T-helper 17 cell (primary cell): ENCODE measurements at regions not wholly inside any gene's neighbourhood (a gene's known extent, or its start where the extent isn't known, plus 50 kb on each side); places are given as distances from the start of the nearest gene placed in this dataset.

Experiments
- ATAC-seq: fragments of 150-1000 bp; cut with Tn5 transposase; 2 replicates; pipeline ENCODE4 v1.10.0; 2021; ENCODE audit warnings: mild to moderate bottlenecking, moderate library complexity
- DNase-seq, 3 donors: peaks; one replicate each; pipeline versions ENCODE4 v3.0.0 to v3.0.0-alpha.2; 2020 to 2021
- H3K9me3 ChIP-seq: one replicate; pipeline ENCODE4 v1.7.0; 2013; ENCODE audit warnings: low read length, mild to moderate bottlenecking; ENCODE audit not compliant: control insufficient read depth, poor library complexity, severe bottlenecking
- H3K27ac Mint-ChIP-seq: one replicate; pipeline ENCODE4 v1.8.0; 2022; ENCODE audit warnings: mild to moderate bottlenecking, moderate library complexity, mixed read lengths
- H3K27me3 Mint-ChIP-seq: one replicate; pipeline ENCODE4 v1.8.0; 2022; ENCODE audit warnings: mixed read lengths
- H3K36me3 Mint-ChIP-seq: one replicate; pipeline ENCODE4 v1.8.0; 2022; ENCODE audit warnings: low read depth, mixed read lengths
- H3K4me1 Mint-ChIP-seq: one replicate; pipeline ENCODE4 v1.8.0; 2022; ENCODE audit warnings: mild to moderate bottlenecking, mixed read lengths
- H3K4me3 Mint-ChIP-seq: one replicate; pipeline ENCODE4 v1.8.0; 2022; ENCODE audit warnings: mild to moderate bottlenecking, moderate library complexity, mixed read lengths

- no peak overlapping the region for H3K4me3 Mint-ChIP-seq
- H3K27ac Mint-ChIP-seq: no peak overlapping the region
- no peaks in the 10 kb centered on the region for H3K4me1 Mint-ChIP-seq
Measured at GRCh38 chrX:39499996-39500395, 597.8 kb downstream of the BCOR start.

GRCh38 chrX:39501822-39502221 is 595.9 kb downstream of the BCOR start:
- Mint-ChIP-seq H3K4me3 (no peak overlapping the region), H3K36me3 (no peaks in the 10 kb centered on the region), H3K27me3 (no peaks in the 10 kb centered on the region), H3K27ac (no peak overlapping the region), H3K4me1 (no peaks in the 10 kb centered on the region)
- DNase-seq (no peak), ATAC-seq (no peak)
- no peaks in the 10 kb centered on the region for H3K9me3 ChIP-seq

More at GRCh38 chrX:39499996-39500395, 597.8 kb downstream of the BCOR start:
- DNase-seq (no peak), ATAC-seq (no peak)
- no peaks in the 10 kb centered on the region for H3K9me3 ChIP-seq
- Mint-ChIP-seq H3K36me3 (no peaks in the 10 kb centered on the region), H3K27me3 (no peaks in the 10 kb centered on the region)

GRCh38 chrX:39502486-39502885 is 595.3 kb downstream of the BCOR start:
- H3K4me3 Mint-ChIP-seq: no peak overlapping the region
- no peaks in the 10 kb centered on the region for H3K36me3 Mint-ChIP-seq
- ATAC-seq (no peak), DNase-seq (no peak)
- no peak overlapping the region for H3K27ac Mint-ChIP-seq
- no peaks in the 10 kb centered on the region for H3K4me1 Mint-ChIP-seq
- H3K9me3 ChIP-seq: no peaks in the 10 kb centered on the region
- no peaks in the 10 kb centered on the region for H3K27me3 Mint-ChIP-seq

GRCh38 chrX:39504227-39504626 is 593.5 kb downstream of the BCOR start:
- Mint-ChIP-seq H3K27me3 (no peaks in the 10 kb centered on the region), H3K4me1 (peaks cover 3% of the 10 kb centered on the region), H3K4me3 (no peak overlapping the region), H3K36me3 (no peaks in the 10 kb centered on the region), H3K27ac (no peak overlapping the region)
- H3K9me3 ChIP-seq: no peaks in the 10 kb centered on the region
- ATAC-seq: no peak
- no peak for DNase-seq

GRCh38 chrX:39504850-39505259 is 592.9 kb downstream of the BCOR start:
- Mint-ChIP-seq H3K36me3 (no peaks in the 10 kb centered on the region), H3K4me1 (peaks cover 3% of the 10 kb centered on the region), H3K4me3 (no peak overlapping the region), H3K27ac (no peak overlapping the region), H3K27me3 (no peaks in the 10 kb centered on the region)
- ATAC-seq: no peak
- no peaks in the 10 kb centered on the region for H3K9me3 ChIP-seq
- no peak for DNase-seq

- no peaks in the 10 kb centered on the region for H3K9me3 ChIP-seq
- Mint-ChIP-seq H3K36me3 (no peaks in the 10 kb centered on the region), H3K27ac (no peak overlapping the region), H3K4me3 (no peak overlapping the region), H3K27me3 (no peaks in the 10 kb centered on the region), H3K4me1 (peaks cover 3% of the 10 kb centered on the region)
- DNase-seq (no peak), ATAC-seq (no peak)
Measured at GRCh38 chrX:39506131-39506530, 591.6 kb downstream of the BCOR start.

GRCh38 chrX:39507034-39507433 is 590.7 kb downstream of the BCOR start:
- DNase-seq (no peak), ATAC-seq (no peak)
- Mint-ChIP-seq H3K4me3 (no peak overlapping the region), H3K27ac (peak overlapping the region; percentile 81), H3K27me3 (no peaks in the 10 kb centered on the region), H3K4me1 (peaks cover 3% of the 10 kb centered on the region), H3K36me3 (no peaks in the 10 kb centered on the region)
- H3K9me3 ChIP-seq: no peaks in the 10 kb centered on the region

- DNase-seq: no peak
- Mint-ChIP-seq H3K4me3 (no peak overlapping the region), H3K27ac (peak overlapping the region; percentile 81), H3K36me3 (no peaks in the 10 kb centered on the region), H3K4me1 (peaks cover 3% of the 10 kb centered on the region), H3K27me3 (no peaks in the 10 kb centered on the region)
- ATAC-seq: no peak
- H3K9me3 ChIP-seq: no peaks in the 10 kb centered on the region
Measured at GRCh38 chrX:39507617-39508299, 590.0 kb downstream of the BCOR start.

- H3K27ac Mint-ChIP-seq: no peak overlapping the region
- H3K4me3 Mint-ChIP-seq: no peak overlapping the region
- H3K27me3 Mint-ChIP-seq: no peaks in the 10 kb centered on the region
- H3K4me1 Mint-ChIP-seq: peaks cover 3% of the 10 kb centered on the region
- no peaks in the 10 kb centered on the region for H3K36me3 Mint-ChIP-seq
- peak; percentile 69 for ATAC-seq
- DNase-seq: no peak
- no peaks in the 10 kb centered on the region for H3K9me3 ChIP-seq
Measured at GRCh38 chrX:39508300-39508692, 589.5 kb downstream of the BCOR start.

- no peak for ATAC-seq
- no peaks in the 10 kb centered on the region for H3K9me3 ChIP-seq
- H3K36me3 Mint-ChIP-seq: no peaks in the 10 kb centered on the region
- peaks cover 3% of the 10 kb centered on the region for H3K4me1 Mint-ChIP-seq
- no peak overlapping the region for H3K4me3 Mint-ChIP-seq
- peak overlapping the region; percentile 27 for H3K27ac Mint-ChIP-seq
- no peak for DNase-seq
- no peaks in the 10 kb centered on the region for H3K27me3 Mint-ChIP-seq
Measured at GRCh38 chrX:39509157-39509556, 588.6 kb downstream of the BCOR start.

- H3K4me3 Mint-ChIP-seq: no peak overlapping the region
- ATAC-seq (no peak), DNase-seq (no peak)
- H3K9me3 ChIP-seq: no peaks in the 10 kb centered on the region
- H3K27ac Mint-ChIP-seq: no peak overlapping the region
- H3K27me3 Mint-ChIP-seq: no peaks in the 10 kb centered on the region
- no peaks in the 10 kb centered on the region for H3K4me1 Mint-ChIP-seq
- H3K36me3 Mint-ChIP-seq: no peaks in the 10 kb centered on the region
Measured at GRCh38 chrX:39513836-39514235, 583.9 kb downstream of the BCOR start.

GRCh38 chrX:39514801-39515200 is 583.0 kb downstream of the BCOR start:
- Mint-ChIP-seq H3K4me1 (no peaks in the 10 kb centered on the region), H3K4me3 (no peak overlapping the region), H3K27me3 (no peaks in the 10 kb centered on the region), H3K27ac (no peak overlapping the region), H3K36me3 (no peaks in the 10 kb centered on the region)
- DNase-seq (no peak), ATAC-seq (no peak)
- H3K9me3 ChIP-seq: no peaks in the 10 kb centered on the region

- Mint-ChIP-seq H3K27ac (no peak overlapping the region), H3K27me3 (no peaks in the 10 kb centered on the region), H3K36me3 (no peaks in the 10 kb centered on the region), H3K4me3 (no peak overlapping the region), H3K4me1 (no peaks in the 10 kb centered on the region)
- DNase-seq (no peak), ATAC-seq (no peak)
- H3K9me3 ChIP-seq: no peaks in the 10 kb centered on the region
Measured at GRCh38 chrX:39516427-39516841, 581.3 kb downstream of the BCOR start.

GRCh38 chrX:39518476-39519029 is 579.2 kb downstream of the BCOR start:
- Mint-ChIP-seq H3K36me3 (no peaks in the 10 kb centered on the region), H3K27ac (no peak overlapping the region), H3K27me3 (no peaks in the 10 kb centered on the region), H3K4me1 (no peaks in the 10 kb centered on the region), H3K4me3 (no peak overlapping the region)
- DNase-seq (no peak), ATAC-seq (no peak)
- no peaks in the 10 kb centered on the region for H3K9me3 ChIP-seq
